Skeletal muscle satellite cell (primary cell): ENCODE measurements at regions not wholly inside any gene's neighbourhood (a gene's known extent, or its start where the extent isn't known, plus 50 kb on each side); places are given as distances from the start of the nearest gene placed in this dataset.

Source experiments
- H3K27me3 ChIP-seq: 2 replicates; pipeline ENCODE4 v1.7.0; 2013; ENCODE audit warnings: low read length; ENCODE audit not compliant: control insufficient read depth, insufficient read depth
- H3K36me3 ChIP-seq: 2 replicates; pipeline ENCODE4 v1.7.0; 2013; ENCODE audit warnings: mild to moderate bottlenecking, control low read depth, low read length; ENCODE audit not compliant: insufficient read depth
- H3K4me1 ChIP-seq: 2 replicates; pipeline ENCODE4 v1.7.0; 2013; ENCODE audit warnings: low read length; ENCODE audit not compliant: control insufficient read depth, insufficient read depth
- H3K4me2 ChIP-seq: 2 replicates; pipeline ENCODE4 v1.7.0; 2013; ENCODE audit warnings: mild to moderate bottlenecking, low read length
- H3K4me3 ChIP-seq: 2 replicates; pipeline ENCODE4 v1.7.0; 2013; ENCODE audit warnings: low read length
- H3K9ac ChIP-seq: 2 replicates; pipeline ENCODE4 v1.7.0; 2013; ENCODE audit warnings: mild to moderate bottlenecking, low read depth, low read length, moderate library complexity
- H3K9me3 ChIP-seq: replicated peaks from 2 replicates; pipeline ENCODE4 v1.7.0; 2013; ENCODE audit warnings: mild to moderate bottlenecking, control low read depth, low read length

DNA sequence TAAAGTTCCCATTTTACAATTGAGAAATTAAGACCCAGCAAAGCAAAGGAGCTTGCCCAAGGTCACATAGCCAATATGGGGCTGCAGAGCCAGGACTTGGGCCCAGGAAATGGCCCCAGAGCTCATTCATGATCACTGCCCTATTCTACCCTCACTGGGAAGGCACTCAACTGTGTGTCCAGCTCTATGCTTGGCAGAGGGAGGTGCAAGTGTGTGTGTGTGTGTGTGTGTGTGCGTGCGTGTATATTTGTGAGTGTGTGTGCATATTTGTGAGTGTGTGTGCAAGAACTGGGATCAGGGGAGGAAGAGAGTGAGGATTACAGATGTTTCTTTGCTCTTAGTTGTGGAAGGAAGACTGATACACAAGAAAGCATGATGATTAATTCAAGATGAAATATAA, 151.2 kb upstream of the CRY1 start:
- no peak overlapping the region for H3K4me3 ChIP-seq
- H3K9me3 ChIP-seq: no peaks in the 10 kb centered on the region
- no peaks in the 10 kb centered on the region for H3K36me3 ChIP-seq
- H3K4me1 ChIP-seq: no peaks in the 10 kb centered on the region
- H3K27me3 ChIP-seq: peaks cover 13% of the 10 kb centered on the region
- H3K4me2 ChIP-seq: no peak overlapping the region
- H3K9ac ChIP-seq: no peak overlapping the region

DNA sequence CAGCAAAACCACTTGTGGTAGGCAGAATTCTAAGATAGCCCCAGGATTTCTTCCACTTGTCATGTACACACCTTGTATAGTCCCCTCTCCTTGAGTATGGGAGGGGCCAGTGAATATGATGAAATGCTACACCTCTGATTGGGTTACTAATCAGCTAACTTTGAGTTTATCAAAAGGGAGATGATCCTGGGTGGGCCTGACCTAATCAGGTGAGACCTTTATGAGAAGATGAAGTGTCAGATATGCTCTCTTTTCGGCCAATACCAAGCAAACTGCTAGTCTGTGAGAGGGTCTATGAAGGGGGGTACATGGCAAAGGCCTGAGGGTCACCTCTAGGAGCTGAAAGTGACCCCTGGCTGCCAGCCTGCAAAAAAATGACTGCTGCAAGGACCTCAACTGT, 154.3 kb upstream of the CRY1 start:
- Histone ChIP-seq H3K36me3 (no peaks in the 10 kb centered on the region), H3K9ac (no peak overlapping the region), H3K4me1 (no peaks in the 10 kb centered on the region), H3K9me3 (no peaks in the 10 kb centered on the region), H3K4me3 (no peak overlapping the region), H3K4me2 (no peak overlapping the region), H3K27me3 (peaks cover 13% of the 10 kb centered on the region)

DNA sequence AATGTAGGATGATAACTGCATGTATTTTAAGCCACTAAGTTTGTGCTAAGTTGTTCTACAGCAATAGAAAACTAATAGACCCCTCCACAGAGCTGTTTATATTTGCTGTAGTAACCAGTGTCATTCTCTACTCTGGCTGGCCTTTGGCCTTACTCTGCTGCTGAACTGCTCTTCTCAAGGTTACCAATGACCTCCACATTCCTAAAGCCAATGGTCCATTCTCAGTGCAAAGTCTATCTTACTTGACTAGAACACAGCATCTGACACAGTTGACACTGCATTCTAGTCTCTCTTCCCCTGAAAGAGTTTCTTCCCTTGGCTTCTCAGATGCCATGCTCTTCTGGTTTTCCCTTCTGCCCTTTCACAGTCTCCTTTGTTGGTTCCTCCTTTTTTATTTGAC, 154.8 kb upstream of the CRY1 start:
- Histone ChIP-seq H3K4me2 (no peak overlapping the region), H3K9ac (no peak overlapping the region), H3K4me1 (no peaks in the 10 kb centered on the region), H3K27me3 (peaks cover 10% of the 10 kb centered on the region), H3K36me3 (no peaks in the 10 kb centered on the region), H3K4me3 (no peak overlapping the region), H3K9me3 (no peaks in the 10 kb centered on the region)

DNA sequence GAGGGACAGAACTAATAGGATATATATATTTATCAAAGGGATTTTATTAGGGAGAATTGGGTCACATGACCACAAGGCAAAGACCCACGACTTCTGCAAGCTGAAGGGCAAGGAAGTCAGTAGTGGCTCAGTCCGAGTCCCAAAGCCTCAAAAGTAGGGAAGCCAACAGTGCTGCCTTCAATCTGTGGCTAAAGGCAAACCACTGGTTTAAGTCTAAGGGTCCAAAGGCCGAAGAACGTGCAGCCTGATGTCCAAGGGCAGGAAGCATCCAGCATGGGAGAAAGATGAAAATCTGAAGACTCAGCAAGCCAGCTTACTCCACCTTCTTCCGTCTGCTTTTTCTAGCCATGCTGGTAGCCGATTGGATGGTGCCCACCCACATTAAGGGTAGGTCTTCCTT, 157.9 kb upstream of the CRY1 start:
- Histone ChIP-seq H3K4me3 (no peak overlapping the region), H3K27me3 (no peaks in the 10 kb centered on the region), H3K9ac (no peak overlapping the region), H3K4me2 (no peak overlapping the region), H3K9me3 (no peaks in the 10 kb centered on the region), H3K36me3 (no peaks in the 10 kb centered on the region), H3K4me1 (no peaks in the 10 kb centered on the region)

DNA sequence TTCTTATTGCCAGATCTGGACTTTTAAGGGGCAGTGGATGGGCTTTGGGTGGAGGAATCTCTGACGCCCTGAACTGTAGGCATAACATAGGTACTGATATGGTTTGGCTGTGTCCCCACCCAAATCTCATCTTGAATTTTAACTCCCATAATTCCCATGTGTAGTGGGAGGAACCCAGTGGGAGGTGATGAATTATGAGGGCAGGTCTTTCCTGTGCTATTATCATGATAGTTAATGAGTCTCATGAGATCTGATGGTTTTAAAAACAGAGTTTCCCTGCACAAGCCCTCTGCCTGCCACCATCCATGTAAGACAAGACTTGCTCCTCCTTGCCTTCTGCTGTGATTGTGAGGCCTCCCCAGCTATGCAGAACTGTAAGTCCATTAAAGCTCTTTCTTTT, 160.0 kb upstream of the CRY1 start:
- Histone ChIP-seq H3K4me3 (no peak overlapping the region), H3K9me3 (no peaks in the 10 kb centered on the region), H3K36me3 (no peaks in the 10 kb centered on the region), H3K4me1 (no peaks in the 10 kb centered on the region), H3K4me2 (no peak overlapping the region), H3K9ac (no peak overlapping the region), H3K27me3 (no peaks in the 10 kb centered on the region)

DNA sequence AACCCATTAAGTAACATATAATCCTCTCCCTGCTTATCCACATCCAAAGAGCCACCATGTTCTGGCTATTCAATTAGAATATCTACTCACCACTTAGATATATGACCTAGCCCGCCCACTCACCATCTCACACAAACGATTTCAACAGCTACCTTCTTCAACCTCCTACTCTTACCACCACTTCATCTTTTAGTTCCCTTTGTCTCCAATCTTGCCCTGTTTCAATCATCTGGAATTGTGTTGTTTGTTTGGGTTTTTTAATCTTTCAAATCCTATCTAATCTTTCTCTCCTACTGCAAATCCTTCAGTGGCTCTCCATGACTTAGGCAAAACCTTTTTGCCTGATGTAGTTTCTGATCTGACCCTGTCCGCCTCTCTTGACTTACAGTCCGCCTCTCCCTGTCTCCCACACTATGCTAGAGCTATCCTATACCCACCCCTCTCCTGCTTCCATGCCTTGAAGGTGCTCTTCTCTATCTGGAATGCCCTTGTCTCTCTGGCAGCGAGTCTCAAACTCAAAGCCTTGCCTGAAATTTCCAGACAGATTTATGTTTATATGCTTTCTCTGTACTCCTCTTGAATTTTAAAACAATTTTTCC, 161.0 kb upstream of the CRY1 start:
- Histone ChIP-seq H3K4me2 (no peak overlapping the region), H3K4me1 (no peaks in the 10 kb centered on the region), H3K27me3 (no peaks in the 10 kb centered on the region), H3K4me3 (no peak overlapping the region), H3K9me3 (no peaks in the 10 kb centered on the region), H3K36me3 (no peaks in the 10 kb centered on the region), H3K9ac (no peak overlapping the region)

DNA sequence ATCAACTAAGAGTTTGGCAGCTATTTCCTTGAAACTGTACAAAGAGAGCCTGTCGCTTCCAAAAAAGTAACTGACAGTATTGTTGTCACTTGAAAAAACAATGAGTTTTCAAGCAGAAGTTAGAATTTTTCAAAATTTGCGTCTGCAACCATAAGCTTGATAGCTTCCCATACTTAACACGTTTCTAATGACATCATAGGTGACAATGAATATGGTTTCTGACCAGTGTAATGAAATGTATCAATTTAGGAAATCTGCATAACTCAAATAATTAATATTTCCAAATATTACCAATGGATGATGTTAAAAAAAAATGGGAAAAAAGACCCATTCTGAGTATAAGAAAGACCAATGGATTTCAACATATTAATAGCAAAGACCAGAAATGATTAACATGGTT, 165.4 kb upstream of the CRY1 start:
- Histone ChIP-seq H3K4me3 (no peak overlapping the region), H3K9ac (no peak overlapping the region), H3K4me2 (no peak overlapping the region), H3K36me3 (no peaks in the 10 kb centered on the region), H3K4me1 (no peaks in the 10 kb centered on the region), H3K9me3 (no peaks in the 10 kb centered on the region), H3K27me3 (no peaks in the 10 kb centered on the region)

GRCh38 chr12:107263980-107264379, 170.6 kb upstream of the CRY1 start:
- Histone ChIP-seq H3K9ac (no peak overlapping the region), H3K4me1 (no peaks in the 10 kb centered on the region), H3K4me2 (no peak overlapping the region), H3K9me3 (no peaks in the 10 kb centered on the region), H3K36me3 (no peaks in the 10 kb centered on the region), H3K4me3 (no peak overlapping the region), H3K27me3 (no peaks in the 10 kb centered on the region)

DNA sequence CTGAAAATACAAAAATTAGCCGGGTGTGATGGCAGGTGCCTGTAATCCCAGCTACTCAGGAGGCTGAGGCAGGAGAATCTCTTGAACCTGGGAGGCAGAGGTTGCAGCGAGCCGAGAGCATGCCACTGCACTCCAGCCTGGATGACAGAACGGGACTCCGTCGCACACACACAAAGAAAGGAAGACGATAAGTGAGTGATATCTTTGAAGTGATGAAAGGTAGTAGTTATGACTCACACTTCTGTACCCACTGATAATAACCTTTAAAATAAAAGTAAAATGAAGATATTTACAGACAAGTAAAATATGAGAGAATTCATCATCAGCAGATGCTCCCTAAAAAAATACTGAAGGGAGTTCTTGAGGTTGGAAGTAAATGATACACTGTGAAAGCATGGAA, 171.3 kb upstream of the CRY1 start:
- Histone ChIP-seq H3K4me2 (no peak overlapping the region), H3K9ac (no peak overlapping the region), H3K36me3 (no peaks in the 10 kb centered on the region), H3K9me3 (no peaks in the 10 kb centered on the region), H3K27me3 (no peaks in the 10 kb centered on the region), H3K4me3 (no peak overlapping the region), H3K4me1 (no peaks in the 10 kb centered on the region)

GRCh38 chr12:107267604-107268003, 174.3 kb upstream of the CRY1 start:
- Histone ChIP-seq H3K27me3 (no peaks in the 10 kb centered on the region), H3K4me3 (no peak overlapping the region), H3K9ac (no peak overlapping the region), H3K4me2 (no peak overlapping the region), H3K36me3 (no peaks in the 10 kb centered on the region), H3K9me3 (no peaks in the 10 kb centered on the region), H3K4me1 (no peaks in the 10 kb centered on the region)

- no peaks in the 10 kb centered on the region for H3K4me1 ChIP-seq
- no peaks in the 10 kb centered on the region for H3K9me3 ChIP-seq
- H3K9ac ChIP-seq: no peak overlapping the region
- no peaks in the 10 kb centered on the region for H3K36me3 ChIP-seq
- H3K4me3 ChIP-seq: no peak overlapping the region
- H3K27me3 ChIP-seq: no peaks in the 10 kb centered on the region
- H3K4me2 ChIP-seq: no peak overlapping the region
Observed at GRCh38 chr12:107271523-107271922, 178.2 kb upstream of the CRY1 start.

DNA sequence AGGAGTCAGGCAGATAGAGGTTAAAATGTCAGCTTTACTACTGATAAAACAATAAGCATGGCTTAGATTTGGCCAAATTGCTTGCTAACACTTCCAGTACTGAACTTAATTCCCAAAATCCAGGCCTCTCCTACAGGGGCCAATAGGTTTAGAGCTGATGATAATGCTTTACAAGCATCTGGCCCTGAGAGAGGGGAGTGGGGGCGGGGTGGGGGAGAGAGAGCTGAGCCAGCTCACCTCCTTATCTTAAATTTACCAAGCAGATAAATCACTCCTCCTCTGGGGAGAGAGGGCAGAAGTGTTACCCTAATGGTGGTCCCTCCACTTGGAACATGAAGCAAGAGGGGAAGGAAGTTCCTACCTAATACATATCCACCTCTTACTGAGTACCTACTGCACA, 182.2 kb upstream of the CRY1 start:
- Histone ChIP-seq H3K4me1 (peaks cover 11% of the 10 kb centered on the region), H3K27me3 (no peaks in the 10 kb centered on the region), H3K4me2 (no peak overlapping the region), H3K36me3 (no peaks in the 10 kb centered on the region), H3K9ac (no peak overlapping the region), H3K4me3 (no peak overlapping the region), H3K9me3 (no peaks in the 10 kb centered on the region)
